K562 (cell line): ENCODE measurements at regions not wholly inside any gene's neighbourhood (a gene's known extent, or its start where the extent isn't known, plus 50 kb on each side); places are given as distances from the start of the nearest gene placed in this dataset.

Source experiments
- ATAC-seq: fragments of 200-7000 bp; cut with Tn5 transposase; 3 replicates; pipeline ENCODE4 v1.9.1; 2020; ENCODE audit warnings: moderate library complexity
- BruUV-seq: library from RNA; stranded (reverse); fragments of 400-500 nt; replicated peaks from 2 replicates; lab custom pipeline; 2021; lab: Mats Ljungman, UMichigan
- CTCF ChIA-PET: fragments of 300-600 bp; formaldehyde crosslinking; extraction: SDS; loops from one replicate; lab custom pipeline; 2021; ENCODE audit warnings: low intra/inter-chr PET ratio; lab: Yijun Ruan, JAX
- POLR2A ChIA-PET: fragments of 300-600, 350-650 bp; sonication (Branson Sonifier 250); formaldehyde crosslinking; extraction: SDS; loops from one replicate; lab custom pipeline; 2021; ENCODE audit warnings: antibody characterized with exemption, inconsistent platforms; lab: Yijun Ruan, JAX
- DNase-seq, 4 experiments: peaks; one replicate each; pipeline versions ENCODE4 v3.0.0 to v3.0.0-alpha.2; 2011 to 2018; ENCODE audit warnings: low spot score in 3 of 4, mixed read lengths in 3 of 4; ENCODE audit errors: extremely low read depth in 1 of 4
- FAIRE-seq: peaks from 2 replicates; lab custom pipeline; 2011; peaks lifted over from hg19 to GRCh38; lab: Jason Lieb, UNC
- H2AFZ ChIP-seq: 2 replicates; pipeline ENCODE4 v1.6.0; 2011; ENCODE audit warnings: low read depth, low read length, control low read depth, inconsistent platforms
- H3K27ac ChIP-seq: fragments of 200-600 bp; 3 replicates; pipeline ENCODE4 v1.8.0; 2011; ENCODE audit warnings: low read depth, mild to moderate bottlenecking, control low read depth, inconsistent platforms, low read length, moderate library complexity, mixed read lengths; ENCODE audit errors: extremely low read depth
- H3K27me3 ChIP-seq, 2 experiments: fragments of 300-600 bp in 1 of 2; 2 replicates in 1 of 2; 3 replicates in 1 of 2; pipeline versions ENCODE4 v1.6.0 to v1.8.0; 2011; ENCODE audit warnings: inconsistent platforms in 2 of 2, low read length in 2 of 2, mild to moderate bottlenecking in 1 of 2, mixed read lengths in 1 of 2, moderate library complexity in 1 of 2; ENCODE audit not compliant: control insufficient read depth in 2 of 2, insufficient read depth in 2 of 2
- H3K36me3 ChIP-seq: fragments of 300-600 bp; 3 replicates; pipeline ENCODE4 v1.8.0; 2011; ENCODE audit warnings: mild to moderate bottlenecking, low read length, inconsistent platforms; ENCODE audit not compliant: control insufficient read depth, insufficient read depth
- H3K4me1 ChIP-seq, 2 experiments: fragments of 200-600 bp in 1 of 2; replicated peaks in 1 of 2; 2 replicates in 1 of 2; 3 replicates in 1 of 2; pipeline versions ENCODE4 v1.5.1 to v1.8.0; 2011; ENCODE audit warnings: inconsistent platforms in 2 of 2, low read length in 2 of 2, mild to moderate bottlenecking in 1 of 2, mixed read lengths in 1 of 2, moderate library complexity in 1 of 2; ENCODE audit not compliant: control insufficient read depth in 2 of 2, insufficient read depth in 2 of 2
- H3K4me2 ChIP-seq: 2 replicates; pipeline ENCODE4 v1.6.1; 2011; ENCODE audit warnings: low read length, control low read depth, inconsistent platforms, mixed read lengths; ENCODE audit not compliant: insufficient read depth
- H3K4me3 ChIP-seq: fragments of 200-600 bp; sonication (generic), shearing (Covaris generic); 2 replicates; pipeline ENCODE4 v1.5.1; 2016; ENCODE audit warnings: control low read depth, inconsistent platforms
- H3K79me2 ChIP-seq: fragments of 200-600 bp; 3 replicates; pipeline ENCODE4 v1.8.0; 2011; ENCODE audit warnings: low read length, inconsistent platforms; ENCODE audit not compliant: control insufficient read depth, insufficient read depth
- H3K9ac ChIP-seq, 2 experiments: 2 replicates each; pipeline versions ENCODE4 v1.6.0 to v1.6.1; 2011; ENCODE audit warnings: low read depth in 2 of 2, low read length in 2 of 2, control low read depth in 1 of 2, inconsistent platforms in 1 of 2, mild to moderate bottlenecking in 1 of 2, mixed read lengths in 1 of 2; ENCODE audit not compliant: insufficient read depth in 1 of 2
- H3K9me1 ChIP-seq: one replicate; pipeline ENCODE4 v1.6.0; 2011; ENCODE audit warnings: inconsistent platforms, mild to moderate bottlenecking, low read length, moderate library complexity; ENCODE audit not compliant: control insufficient read depth, insufficient read depth
- H3K9me3 ChIP-seq: replicated peaks from 2 replicates; pipeline ENCODE4 v1.5.1; 2011; ENCODE audit warnings: low read depth, low read length, inconsistent platforms; ENCODE audit not compliant: control insufficient read depth, insufficient read depth
- H4K20me1 ChIP-seq: replicated peaks from 2 replicates; pipeline ENCODE4 v1.6.1; 2011; ENCODE audit warnings: low read length, inconsistent platforms, mixed read lengths; ENCODE audit not compliant: control insufficient read depth, insufficient read depth
- ATF7 ChIP-seq: fragments of 450-650 bp; IDR thresholded peaks from 2 replicates; pipeline ENCODE4 v1.7.1; 2014; ENCODE audit warnings: mild to moderate bottlenecking, moderate library complexity
- DMBX1 ChIP-seq: fragments of 250-450 bp; sonication (Bioruptor Pico); IDR thresholded peaks from 2 replicates; pipeline ENCODE4 v1.8.0; 2022; ENCODE audit warnings: inconsistent platforms, mild to moderate bottlenecking, moderate library complexity, borderline replicate concordance
- KLF16 ChIP-seq: IDR thresholded peaks from 2 replicates; pipeline ENCODE4 v1.6.1; 2016; ENCODE audit warnings: antibody characterized with exemption
- PML ChIP-seq: IDR thresholded peaks from 2 replicates; pipeline ENCODE4 v1.6.1; 2012; ENCODE audit warnings: low read length, inconsistent platforms
- PRPF4 ChIP-seq: fragments of 200-400 bp; formaldehyde crosslinking; IDR thresholded peaks from one replicate; pipeline ENCODE4 v1.6.1; 2017; ENCODE audit warnings: low read length, low read depth, mild to moderate bottlenecking; ENCODE audit not compliant: insufficient read depth, poor library complexity, severe bottlenecking
- RBFOX2 ChIP-seq: fragments of 200-400 bp; formaldehyde crosslinking; IDR thresholded peaks from 2 replicates; pipeline ENCODE4 v1.6.1; 2017; ENCODE audit warnings: low read depth, mild to moderate bottlenecking, low read length, moderate library complexity
- SPI1 ChIP-seq: IDR thresholded peaks from 2 replicates; pipeline ENCODE4 v1.6.1; 2011; ENCODE audit warnings: low read depth, low read length, control low read depth, borderline replicate concordance
- TBL1XR1 ChIP-seq, 2 experiments: IDR thresholded peaks; 2 replicates each; pipeline ENCODE4 v1.6.1; 2012; ENCODE audit warnings: improper control_type of control experiment in 2 of 2, low read length in 2 of 2, mild to moderate bottlenecking in 1 of 2
- ZNF24 ChIP-seq: fragments of 450-650 bp; IDR thresholded peaks from 2 replicates; pipeline ENCODE4 v1.6.1; 2016
- ZNF274 ChIP-seq: IDR thresholded peaks from 2 replicates; pipeline ENCODE4 v1.6.1; 2011; ENCODE audit warnings: low read depth, mild to moderate bottlenecking, low read length, moderate library complexity, borderline replicate concordance
- ZNF57 ChIP-seq: fragments of 450-650 bp; formaldehyde crosslinking; IDR thresholded peaks from 2 replicates; pipeline ENCODE4 v1.4.0; 2020; ENCODE audit warnings: mild to moderate bottlenecking, moderate library complexity
- ZNF707 ChIP-seq: fragments of 250-450 bp; sonication (Bioruptor Pico); conservative IDR thresholded peaks from 2 replicates; pipeline ENCODE4 v1.8.0; 2022; ENCODE audit warnings: inconsistent platforms, mild to moderate bottlenecking, moderate library complexity
- WGBS: fragments of 100-300 bp; shearing (Covaris generic); methylation state at CpG from one replicate; pipeline ENCODE4 v1.1.6; 2016; ENCODE audit warnings: low coverage, mixed read lengths; ENCODE audit not compliant: insufficient coverage; ENCODE audit errors: missing lambda C conversion rate; 5-methylcytosine and 5-hydroxymethylcytosine counted together
- in situ Hi-C: fragments of 300-500 bp; cut with MboI; formaldehyde crosslinking; loops from 4 replicates; pipeline ENCODE4 v1.15.0; 2018; ENCODE audit warnings: inconsistent platforms, mixed read lengths
- intact Hi-C: fragments of 100-400 bp; cut with micrococcal nuclease; formaldehyde crosslinking; loops from 2 replicates; pipeline ENCODE4 v1.14.2; 2022
- TF ChIP-seq, protein P1 (sequence below): sonication (generic); formaldehyde crosslinking; IDR thresholded peaks from 2 replicates; pipeline ENCODE4 v1.8.1; 2023; ENCODE audit warnings: mild to moderate bottlenecking, missing genetic modification reagents
- TF ChIP-seq, protein P2 (sequence below): sonication (generic); formaldehyde crosslinking; IDR thresholded peaks from 2 replicates; pipeline ENCODE4 v1.5.0; 2020; ENCODE audit warnings: missing genetic modification reagents
- TF ChIP-seq, protein P3 (sequence below), 2 experiments: fragments of 450-650 bp in 1 of 2; IDR thresholded peaks; 2 replicates each; pipeline ENCODE4 v1.6.1; 2011 to 2017; ENCODE audit warnings: low read depth in 2 of 2, antibody characterized with exemption in 1 of 2, borderline replicate concordance in 1 of 2, low read length in 1 of 2, mild to moderate bottlenecking in 1 of 2, mixed read lengths in 1 of 2; ENCODE audit not compliant: control insufficient read depth in 1 of 2
- TF ChIP-seq, protein P4 (sequence below): fragments of 200-800 bp; sonication (Bioruptor generic); IDR thresholded peaks from 2 replicates; pipeline ENCODE4 v1.6.1; 2017; ENCODE audit warnings: missing genetic modification characterization, missing compliant biosample characterization

DNA sequence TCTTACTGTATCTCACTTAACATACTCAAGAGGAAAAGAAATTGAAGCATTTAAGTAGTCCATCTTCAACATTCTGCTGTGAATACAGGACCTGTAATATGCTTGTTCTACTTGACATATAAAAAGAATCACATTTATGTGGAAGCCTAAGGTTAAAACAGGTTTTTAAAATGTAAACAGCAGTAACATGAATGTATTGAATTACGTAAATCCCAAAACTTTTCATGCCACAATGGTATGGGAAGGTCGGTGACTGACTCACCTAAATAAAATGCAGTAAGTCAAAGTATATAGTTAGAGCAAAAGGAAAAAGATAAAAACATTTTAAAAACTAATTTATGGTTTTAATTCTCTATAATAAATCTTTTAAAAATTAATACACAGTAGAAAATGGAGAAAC lies 115.7 kb upstream of the TJP1 start:
- Histone ChIP-seq H3K27ac (no peak overlapping the region), H3K9ac (no peak overlapping the region), H3K79me2 (no peaks in the 10 kb centered on the region), H3K27me3 (peaks cover 5 to 24% of the 10 kb centered on the region in 2 experiments; a peak in 3 of 5 replicates), H3K4me3 (no peak overlapping the region), H4K20me1 (no peaks in the 10 kb centered on the region), H2AFZ (no peak overlapping the region), H3K36me3 (no peaks in the 10 kb centered on the region), H3K4me2 (no peak overlapping the region), H3K9me1 (no peaks in the 10 kb centered on the region), H3K4me1 (no peaks in the 10 kb centered on the region), H3K9me3 (no peaks in the 10 kb centered on the region)
- in situ Hi-C loops (no loop called here), intact Hi-C loops (no loop called here)
- CTCF ChIA-PET, result no interaction called here
- ATAC-seq (no peak), FAIRE-seq (no peak), DNase-seq (no peak)
- POLR2A ChIA-PET, result no interaction called here
- WGBS, result 0% methylated on average over 2 of the region's 2 CpGs
- BruUV-seq, result no TSS peak
- TF ChIP-seq TBL1XR1 (IDR thresholded peaks at IDR 0.05; ENCODE audit: low read length in 2 of 2) (no peak), DMBX1 (CRISPR knock-in tag) (no peak), SPI1 (no peak), ZNF24 (no peak), ATF7 (no peak), ZNF57 (CRISPR knock-in tag) (no peak), PRPF4 (no peak), ZNF707 (no peak), RBFOX2 (no peak), ZNF274 (no peak), PML (no peak), KLF16 (no peak)
- TF ChIP-seq, protein P1, sequence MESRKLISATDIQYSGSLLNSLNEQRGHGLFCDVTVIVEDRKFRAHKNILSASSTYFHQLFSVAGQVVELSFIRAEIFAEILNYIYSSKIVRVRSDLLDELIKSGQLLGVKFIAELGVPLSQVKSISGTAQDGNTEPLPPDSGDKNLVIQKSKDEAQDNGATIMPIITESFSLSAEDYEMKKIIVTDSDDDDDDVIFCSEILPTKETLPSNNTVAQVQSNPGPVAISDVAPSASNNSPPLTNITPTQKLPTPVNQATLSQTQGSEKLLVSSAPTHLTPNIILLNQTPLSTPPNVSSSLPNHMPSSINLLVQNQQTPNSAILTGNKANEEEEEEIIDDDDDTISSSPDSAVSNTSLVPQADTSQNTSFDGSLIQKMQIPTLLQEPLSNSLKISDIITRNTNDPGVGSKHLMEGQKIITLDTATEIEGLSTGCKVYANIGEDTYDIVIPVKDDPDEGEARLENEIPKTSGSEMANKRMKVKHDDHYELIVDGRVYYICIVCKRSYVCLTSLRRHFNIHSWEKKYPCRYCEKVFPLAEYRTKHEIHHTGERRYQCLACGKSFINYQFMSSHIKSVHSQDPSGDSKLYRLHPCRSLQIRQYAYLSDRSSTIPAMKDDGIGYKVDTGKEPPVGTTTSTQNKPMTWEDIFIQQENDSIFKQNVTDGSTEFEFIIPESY (CRISPR knock-in tag), result no peak
- TF ChIP-seq, protein P2, sequence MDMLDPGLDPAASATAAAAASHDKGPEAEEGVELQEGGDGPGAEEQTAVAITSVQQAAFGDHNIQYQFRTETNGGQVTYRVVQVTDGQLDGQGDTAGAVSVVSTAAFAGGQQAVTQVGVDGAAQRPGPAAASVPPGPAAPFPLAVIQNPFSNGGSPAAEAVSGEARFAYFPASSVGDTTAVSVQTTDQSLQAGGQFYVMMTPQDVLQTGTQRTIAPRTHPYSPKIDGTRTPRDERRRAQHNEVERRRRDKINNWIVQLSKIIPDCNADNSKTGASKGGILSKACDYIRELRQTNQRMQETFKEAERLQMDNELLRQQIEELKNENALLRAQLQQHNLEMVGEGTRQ (CRISPR knock-in tag), result no peak
- TF ChIP-seq, protein P3, sequence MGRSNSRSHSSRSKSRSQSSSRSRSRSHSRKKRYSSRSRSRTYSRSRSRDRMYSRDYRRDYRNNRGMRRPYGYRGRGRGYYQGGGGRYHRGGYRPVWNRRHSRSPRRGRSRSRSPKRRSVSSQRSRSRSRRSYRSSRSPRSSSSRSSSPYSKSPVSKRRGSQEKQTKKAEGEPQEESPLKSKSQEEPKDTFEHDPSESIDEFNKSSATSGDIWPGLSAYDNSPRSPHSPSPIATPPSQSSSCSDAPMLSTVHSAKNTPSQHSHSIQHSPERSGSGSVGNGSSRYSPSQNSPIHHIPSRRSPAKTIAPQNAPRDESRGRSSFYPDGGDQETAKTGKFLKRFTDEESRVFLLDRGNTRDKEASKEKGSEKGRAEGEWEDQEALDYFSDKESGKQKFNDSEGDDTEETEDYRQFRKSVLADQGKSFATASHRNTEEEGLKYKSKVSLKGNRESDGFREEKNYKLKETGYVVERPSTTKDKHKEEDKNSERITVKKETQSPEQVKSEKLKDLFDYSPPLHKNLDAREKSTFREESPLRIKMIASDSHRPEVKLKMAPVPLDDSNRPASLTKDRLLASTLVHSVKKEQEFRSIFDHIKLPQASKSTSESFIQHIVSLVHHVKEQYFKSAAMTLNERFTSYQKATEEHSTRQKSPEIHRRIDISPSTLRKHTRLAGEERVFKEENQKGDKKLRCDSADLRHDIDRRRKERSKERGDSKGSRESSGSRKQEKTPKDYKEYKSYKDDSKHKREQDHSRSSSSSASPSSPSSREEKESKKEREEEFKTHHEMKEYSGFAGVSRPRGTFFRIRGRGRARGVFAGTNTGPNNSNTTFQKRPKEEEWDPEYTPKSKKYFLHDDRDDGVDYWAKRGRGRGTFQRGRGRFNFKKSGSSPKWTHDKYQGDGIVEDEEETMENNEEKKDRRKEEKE (IDR thresholded peaks at IDR 0.05; ENCODE audit: borderline replicate concordance in 1 of 2, control insufficient read depth in 1 of 2, low read depth in 2 of 2, low read length in 1 of 2), result no peak
- TF ChIP-seq, protein P4, sequence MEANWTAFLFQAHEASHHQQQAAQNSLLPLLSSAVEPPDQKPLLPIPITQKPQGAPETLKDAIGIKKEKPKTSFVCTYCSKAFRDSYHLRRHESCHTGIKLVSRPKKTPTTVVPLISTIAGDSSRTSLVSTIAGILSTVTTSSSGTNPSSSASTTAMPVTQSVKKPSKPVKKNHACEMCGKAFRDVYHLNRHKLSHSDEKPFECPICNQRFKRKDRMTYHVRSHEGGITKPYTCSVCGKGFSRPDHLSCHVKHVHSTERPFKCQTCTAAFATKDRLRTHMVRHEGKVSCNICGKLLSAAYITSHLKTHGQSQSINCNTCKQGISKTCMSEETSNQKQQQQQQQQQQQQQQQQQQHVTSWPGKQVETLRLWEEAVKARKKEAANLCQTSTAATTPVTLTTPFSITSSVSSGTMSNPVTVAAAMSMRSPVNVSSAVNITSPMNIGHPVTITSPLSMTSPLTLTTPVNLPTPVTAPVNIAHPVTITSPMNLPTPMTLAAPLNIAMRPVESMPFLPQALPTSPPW (CRISPR knock-in tag), result no peak
